ENCODE measurements at regions not wholly inside any gene's neighbourhood (a gene's known extent, or its start where the extent isn't known, plus 50 kb on each side); places are given as distances from the start of the nearest gene placed in this dataset.
A peak's percentile ranks its signal among the peaks of the same experiment; 100 is the strongest.

DNA sequence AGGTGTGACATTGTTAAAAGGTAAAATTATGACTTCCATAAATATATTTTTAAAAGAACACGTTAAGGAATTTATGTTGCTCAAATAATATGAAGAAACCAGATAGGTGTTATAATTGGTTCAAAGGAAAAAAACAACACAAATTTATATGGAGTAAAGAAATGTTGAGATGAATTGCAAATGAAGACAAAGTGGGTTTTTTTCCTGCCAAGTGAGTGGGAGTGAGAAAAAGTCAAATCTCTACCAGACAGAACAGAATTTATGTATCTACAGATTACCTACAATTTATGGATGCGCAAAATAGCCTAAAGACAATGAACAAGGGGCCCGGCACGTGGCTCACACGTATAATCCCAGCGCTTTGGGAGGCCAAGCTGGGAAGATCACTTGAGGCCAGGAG lies 159.7 kb upstream of the SLC1A4 start:
- no peak overlapping the region for H2AFZ ChIP-seq (ENCODE audit: low read length)
- ChIA-PET CTCF (no interaction called here), POLR2A (ENCODE audit: unreplicated experiment) (interaction anchor here (0.5 kb wide), 1 partner anchor 29 kb away, joined by 4 read pairs; no protein-coding TSS in a partner anchor)
- no peaks in the 10 kb centered on the region for H3K79me2 ChIP-seq (ENCODE audit: low read length)
- TF ChIP-seq EZH2 (IDR thresholded peaks at IDR 0.05; ENCODE audit: low read length, unreplicated experiment): no peak
- TF ChIP-seq EZH2phosphoT487 (IDR thresholded peaks at IDR 0.05; ENCODE audit: borderline replicate concordance, low read length): no peak
- TF ChIP-seq, protein P1, sequence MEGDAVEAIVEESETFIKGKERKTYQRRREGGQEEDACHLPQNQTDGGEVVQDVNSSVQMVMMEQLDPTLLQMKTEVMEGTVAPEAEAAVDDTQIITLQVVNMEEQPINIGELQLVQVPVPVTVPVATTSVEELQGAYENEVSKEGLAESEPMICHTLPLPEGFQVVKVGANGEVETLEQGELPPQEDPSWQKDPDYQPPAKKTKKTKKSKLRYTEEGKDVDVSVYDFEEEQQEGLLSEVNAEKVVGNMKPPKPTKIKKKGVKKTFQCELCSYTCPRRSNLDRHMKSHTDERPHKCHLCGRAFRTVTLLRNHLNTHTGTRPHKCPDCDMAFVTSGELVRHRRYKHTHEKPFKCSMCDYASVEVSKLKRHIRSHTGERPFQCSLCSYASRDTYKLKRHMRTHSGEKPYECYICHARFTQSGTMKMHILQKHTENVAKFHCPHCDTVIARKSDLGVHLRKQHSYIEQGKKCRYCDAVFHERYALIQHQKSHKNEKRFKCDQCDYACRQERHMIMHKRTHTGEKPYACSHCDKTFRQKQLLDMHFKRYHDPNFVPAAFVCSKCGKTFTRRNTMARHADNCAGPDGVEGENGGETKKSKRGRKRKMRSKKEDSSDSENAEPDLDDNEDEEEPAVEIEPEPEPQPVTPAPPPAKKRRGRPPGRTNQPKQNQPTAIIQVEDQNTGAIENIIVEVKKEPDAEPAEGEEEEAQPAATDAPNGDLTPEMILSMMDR (conservative IDR thresholded peaks at IDR 0.05; ENCODE audit: low read depth, low read length): no peak
- no peak for ATAC-seq
- BruUV-seq (replicated peaks): no TSS peak
- no peaks in the 10 kb centered on the region for H3K27me3 ChIP-seq (ENCODE audit: low read length)
- H3K36me3 ChIP-seq (ENCODE audit: low read depth, low read length): no peaks in the 10 kb centered on the region
- DNase-seq: no peak
- no peak overlapping the region for H3K9ac ChIP-seq (ENCODE audit: low read length)
- H3K4me3 ChIP-seq (ENCODE audit: low read length): no peak overlapping the region
- H3K4me1 ChIP-seq (ENCODE audit: insufficient read depth, low read length): peaks cover 54% of the 10 kb centered on the region
- no peaks in the 10 kb centered on the region for H3K9me3 ChIP-seq (ENCODE audit: low read length)
- H3K4me2 ChIP-seq (ENCODE audit: low read length): no peak overlapping the region
- intact Hi-C loops (cut with micrococcal nuclease): no loop called here
- H3F3A ChIP-seq (ENCODE audit: low read length, unreplicated experiment): peaks cover 14% of the 10 kb centered on the region
- no peak overlapping the region for H3K27ac ChIP-seq (ENCODE audit: low read length)
- H4K20me1 ChIP-seq (ENCODE audit: low read length): no peaks in the 10 kb centered on the region
- no peaks in the 10 kb centered on the region for H3K9me2 ChIP-seq (replicated peaks; ENCODE audit: low read length)

DNA sequence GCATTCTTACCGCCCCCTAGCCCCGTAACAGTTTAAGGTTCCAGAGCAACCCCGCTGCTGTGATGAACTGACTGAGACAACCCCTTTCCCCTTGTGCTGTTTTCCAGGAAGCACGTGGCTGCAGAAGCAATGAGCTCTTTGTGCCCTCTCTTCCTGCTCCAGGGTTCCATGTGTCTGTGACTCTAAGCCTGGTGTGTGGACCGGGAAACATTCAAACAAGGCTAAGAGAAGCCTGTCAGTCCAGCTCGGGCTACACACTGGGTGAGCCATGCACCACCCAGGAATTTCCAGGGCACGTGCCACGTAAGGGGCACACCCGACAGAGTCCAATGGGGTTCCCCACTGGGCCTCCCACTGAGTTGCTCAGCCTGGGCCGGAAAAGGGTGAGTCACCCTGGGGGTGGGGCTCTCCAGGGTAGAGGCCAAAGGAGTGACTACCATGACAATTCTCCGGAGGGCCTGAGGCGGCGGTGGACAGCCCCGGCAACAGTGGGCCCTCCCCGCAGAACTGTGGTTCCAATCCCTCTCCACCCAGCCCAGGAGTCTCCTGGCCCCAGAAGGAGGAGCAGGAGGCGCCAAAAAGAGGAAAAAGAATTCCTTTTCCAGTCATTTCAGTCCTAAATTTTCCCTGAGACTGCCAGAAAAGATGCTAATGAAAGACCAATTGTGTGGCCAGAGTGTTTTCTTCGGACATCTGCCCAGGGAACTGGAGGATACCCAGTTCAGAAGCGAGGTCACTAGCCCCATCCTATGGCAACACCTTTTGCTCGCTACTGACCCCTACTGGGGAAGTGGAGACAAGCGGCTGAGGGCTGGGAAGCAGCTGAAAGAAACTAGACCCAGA lies 157.8 kb upstream of the SLC1A4 start:
- no peaks in the 10 kb centered on the region for H4K20me1 ChIP-seq (ENCODE audit: low read length)
- H3K9me3 ChIP-seq (ENCODE audit: low read length): no peaks in the 10 kb centered on the region
- POLR2A ChIA-PET (ENCODE audit: unreplicated experiment): interaction anchor here (0.6 to 1.0 kb wide), 2 partner anchors 64 to 176 kb away, joined by 3 read pairs; no protein-coding TSS in a partner anchor
- peak overlapping the region; percentile 70 for H3K9ac ChIP-seq (ENCODE audit: low read length)
- H3K79me2 ChIP-seq (ENCODE audit: low read length): no peaks in the 10 kb centered on the region
- peaks cover 14% of the 10 kb centered on the region for H3F3A ChIP-seq (ENCODE audit: low read length, unreplicated experiment)
- no peaks in the 10 kb centered on the region for H3K9me2 ChIP-seq (replicated peaks; ENCODE audit: low read length)
- H3K4me1 ChIP-seq (ENCODE audit: insufficient read depth, low read length): peaks cover 61% of the 10 kb centered on the region
- CTCF ChIA-PET: interaction anchor here (0.5 to 1.7 kb wide), 3 partner anchors 61 to 518 kb away, joined by 3 to 9 read pairs (median 5); no protein-coding TSS in a partner anchor
- TSS peak; percentile 89 for BruUV-seq (replicated peaks)
- H2AFZ ChIP-seq (ENCODE audit: low read length): peak overlapping the region; percentile 60
- peak; percentile 90 for ATAC-seq
- TF ChIP-seq EZH2 (IDR thresholded peaks at IDR 0.05; ENCODE audit: low read length, unreplicated experiment) (no peak), EZH2phosphoT487 (IDR thresholded peaks at IDR 0.05; ENCODE audit: borderline replicate concordance, low read length) (peak; percentile 38; the same call in 1 of the 2 replicates)
- TF ChIP-seq, protein P1 (conservative IDR thresholded peaks at IDR 0.05; ENCODE audit: low read depth, low read length): peak; percentile 96
- no peaks in the 10 kb centered on the region for H3K27me3 ChIP-seq (ENCODE audit: low read length)
- H3K4me2 ChIP-seq (ENCODE audit: low read length): peak overlapping the region; percentile 75
- peak overlapping the region; percentile 93 for H3K27ac ChIP-seq (ENCODE audit: low read length)
- peak overlapping the region; percentile 31; the same call in 1 of the 2 replicates for H3K4me3 ChIP-seq (ENCODE audit: low read length)
- DNase-seq: peak; percentile 99
- no peaks in the 10 kb centered on the region for H3K36me3 ChIP-seq (ENCODE audit: low read depth, low read length)
- intact Hi-C loops (cut with micrococcal nuclease): loop anchor here (1.0 to 5.0 kb wide), 6 partner anchors 33 to 244 kb away; no protein-coding TSS in a partner anchor

All from PC-3 (cell line).